H1 (cell line): ENCODE measurements at regions not wholly inside any gene's neighbourhood (a gene's known extent, or its start where the extent isn't known, plus 50 kb on each side); places are given as distances from the start of the nearest gene placed in this dataset.

Experiments
- USF2 ChIP-seq: IDR thresholded peaks from 2 replicates; pipeline ENCODE4 v1.6.1; 2011; ENCODE audit warnings: low read length, improper control_type of control experiment

- TF ChIP-seq USF2, result no peak
These were observed 291.9 kb downstream of the COX7C start (continued) for GRCh38 chr5:86909418-86910295.
